ENCODE measurements at regions not wholly inside any gene's neighbourhood (a gene's known extent, or its start where the extent isn't known, plus 50 kb on each side); places are given as distances from the start of the nearest gene placed in this dataset.

GRCh38 chr6:9979996-9980395, 434.9 kb downstream of the TFAP2A start:
- CTCF ChIA-PET: no interaction called here
- dilution Hi-C loops (cut with MboI; ENCODE audit: extremely low pct_ligation_motif_present, low sequenced_read_pairs) (no loop called here), intact Hi-C loops (cut with micrococcal nuclease) (no loop called here)
- Histone ChIP-seq H3K9me3 (replicated peaks; ENCODE audit: control insufficient read depth, insufficient read depth, low read length) (no peaks in the 10 kb centered on the region), H3K27ac (ENCODE audit: insufficient read depth, low read depth, low read length) (no peak overlapping the region), H3K36me3 (ENCODE audit: control insufficient read depth in 2 of 2, extremely low read depth in 1 of 2, insufficient read depth in 2 of 2, low read length in 2 of 2) (no peaks in the 10 kb centered on the region), H3K4me1 (ENCODE audit: control insufficient read depth, extremely low read depth, insufficient read depth, low read length) (no peaks in the 10 kb centered on the region), H3K79me2 (ENCODE audit: control insufficient read depth, insufficient read depth, low read length) (no peaks in the 10 kb centered on the region), H2AFZ (ENCODE audit: low read depth, low read length) (no peak overlapping the region), H3K4me2 (ENCODE audit: insufficient read depth, low read length) (no peak overlapping the region), H4K20me1 (replicated peaks; ENCODE audit: control insufficient read depth, extremely low read depth, insufficient read depth, low read length) (no peaks in the 10 kb centered on the region), H3K27me3 (ENCODE audit: control insufficient read depth in 2 of 2, insufficient read depth in 2 of 2, low read length in 2 of 2) (no peaks in the 10 kb centered on the region), H3K4me3 (replicated peaks in 1 of 3; ENCODE audit: insufficient read depth in 1 of 3, low read depth in 1 of 3, low read length in 3 of 3) (no peak overlapping the region), H3K9me1 (replicated peaks; ENCODE audit: control insufficient read depth, extremely low read depth, insufficient read depth, low read length) (no peaks in the 10 kb centered on the region), H3K9ac (replicated peaks; ENCODE audit: extremely low read depth, insufficient read depth, low read length) (no peak overlapping the region)
- no peak for TF ChIP-seq POLR2AphosphoS5 (IDR thresholded peaks at IDR 0.05; ENCODE audit: insufficient read depth, low read depth, low read length)
- TF ChIP-seq POLR2A (IDR thresholded peaks at IDR 0.05; ENCODE audit: low read depth, low read length): no peak
- TF ChIP-seq FOS (IDR thresholded peaks at IDR 0.05; ENCODE audit: borderline replicate concordance, insufficient read depth, low read length): no peak
- no peak for TF ChIP-seq JUN (IDR thresholded peaks at IDR 0.05; ENCODE audit: borderline replicate concordance, insufficient read depth, insufficient read length, low read depth)
- no peak for TF ChIP-seq EZH2 (IDR thresholded peaks at IDR 0.05; ENCODE audit: borderline replicate concordance, low read depth, low read length, severe bottlenecking)
- TF ChIP-seq MYC (IDR thresholded peaks at IDR 0.05; ENCODE audit: low read depth, low read length): no peak
- TF ChIP-seq MAX (IDR thresholded peaks at IDR 0.05; ENCODE audit: insufficient read depth, insufficient read length): no peak
- TF ChIP-seq GATA2 (IDR thresholded peaks at IDR 0.05; ENCODE audit: insufficient read depth, insufficient read length, low read depth, low read length): no peak
- TF ChIP-seq CTCF (IDR thresholded peaks at IDR 0.05; ENCODE audit: extremely low read depth in 1 of 2, insufficient read depth in 1 of 2, low read depth in 1 of 2, low read length in 2 of 2): no peak
- FAIRE-seq (no peak), DNase-seq (ENCODE audit: low read depth, low spot score) (no peak)
- POLR2A ChIA-PET: no interaction called here
- no TSS peak for BruUV-seq (replicated peaks)
